Fibroblast of lung (primary cell): ENCODE measurements at regions not wholly inside any gene's neighbourhood (a gene's known extent, or its start where the extent isn't known, plus 50 kb on each side); places are given as distances from the start of the nearest gene placed in this dataset.

Source experiments
- DNase-seq, 2 donors: peaks; one replicate each; pipeline versions ENCODE4 v3.0.0 to v3.0.0-alpha.2; 2010; ENCODE audit warnings: low read depth in 2 of 2
- H2AFZ ChIP-seq: 2 replicates; pipeline ENCODE4 v1.5.1; 2012; ENCODE audit warnings: low read length, control low read depth, inconsistent platforms
- H3K27ac ChIP-seq: 2 replicates; pipeline ENCODE4 v1.5.1; 2011; ENCODE audit warnings: low read length, control low read depth; ENCODE audit not compliant: insufficient read depth
- H3K27me3 ChIP-seq: 2 replicates; pipeline ENCODE4 v1.5.1; 2011; ENCODE audit warnings: mild to moderate bottlenecking, low read length; ENCODE audit not compliant: control insufficient read depth, insufficient read depth
- H3K36me3 ChIP-seq: 2 replicates; pipeline ENCODE4 v1.5.1; 2011; ENCODE audit warnings: low read length; ENCODE audit not compliant: control insufficient read depth, insufficient read depth
- H3K4me1 ChIP-seq: 2 replicates; pipeline ENCODE4 v1.5.1; 2011; ENCODE audit warnings: low read length; ENCODE audit not compliant: control insufficient read depth, insufficient read depth; ENCODE audit errors: extremely low read depth
- H3K4me2 ChIP-seq: 2 replicates; pipeline ENCODE4 v1.5.1; 2011; ENCODE audit warnings: low read length, control low read depth; ENCODE audit not compliant: insufficient read depth; ENCODE audit errors: extremely low read depth
- H3K4me3 ChIP-seq, 4 experiments: fragments of 200-600 bp in 1 of 4; sonication (generic) in 1 of 4; replicated peaks in 1 of 4; 2 replicates each; pipeline ENCODE4 v1.5.1; 2011 to 2016; ENCODE audit warnings: low read length in 4 of 4, low read depth in 3 of 4, mild to moderate bottlenecking in 3 of 4, control low read depth in 2 of 4, inconsistent platforms in 1 of 4, mixed read lengths in 1 of 4; ENCODE audit not compliant: insufficient read depth in 1 of 4; ENCODE audit errors: control extremely low read depth in 1 of 4
- H3K79me2 ChIP-seq: 2 replicates; pipeline ENCODE4 v1.5.1; 2012; ENCODE audit warnings: mild to moderate bottlenecking, low read length, inconsistent platforms; ENCODE audit not compliant: control insufficient read depth, insufficient read depth
- H3K9ac ChIP-seq: 2 replicates; pipeline ENCODE4 v1.5.1; 2011; ENCODE audit warnings: mild to moderate bottlenecking, low read length, control low read depth; ENCODE audit not compliant: insufficient read depth
- H3K9me3 ChIP-seq: 2 replicates; pipeline ENCODE4 v1.5.1; 2012; ENCODE audit warnings: low read depth, low read length; ENCODE audit not compliant: control insufficient read depth, insufficient read depth
- H4K20me1 ChIP-seq: 2 replicates; pipeline ENCODE4 v1.5.1; 2011; ENCODE audit warnings: low read length; ENCODE audit not compliant: control insufficient read depth, insufficient read depth; ENCODE audit errors: extremely low read depth
- EZH2 ChIP-seq: IDR thresholded peaks from 2 replicates; pipeline ENCODE4 v1.5.1; 2012; ENCODE audit warnings: low read length, control low read depth, mild to moderate bottlenecking; ENCODE audit errors: missing control alignments
- TF ChIP-seq, protein P1 (sequence below), 2 donors: IDR thresholded peaks in 1 of 2; conservative IDR thresholded peaks in 1 of 2; 1 replicate in 1 of 2; 2 replicates in 1 of 2; pipeline ENCODE4 v1.5.1; 2011 to 2012; ENCODE audit warnings: low read length in 2 of 2, control low read depth in 1 of 2, inconsistent platforms in 1 of 2, low read depth in 1 of 2, mild to moderate bottlenecking in 1 of 2

DNA sequence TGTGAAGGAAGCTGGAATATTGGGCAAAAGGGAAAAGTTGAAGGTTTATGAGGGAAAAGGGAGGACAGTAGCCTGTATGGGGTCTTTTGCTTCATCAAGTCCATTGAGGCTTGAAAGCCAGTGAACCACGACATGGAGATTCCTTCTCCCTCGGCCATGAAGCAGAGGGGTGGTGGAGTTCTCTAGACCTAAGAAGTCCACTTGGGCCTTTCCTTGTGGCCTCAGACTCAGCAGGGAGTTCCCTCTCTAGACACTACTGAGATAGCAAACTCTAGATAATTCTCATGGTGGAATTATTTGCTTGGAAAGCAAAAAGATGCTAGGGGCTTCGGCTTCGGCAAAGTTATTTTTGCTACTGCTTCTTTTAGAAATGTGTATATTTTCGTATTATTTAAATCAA, 78.5 kb downstream of the FOXD1 start:
- H3K9me3 ChIP-seq = no peaks in the 10 kb centered on the region
- no peak for TF ChIP-seq EZH2
- TF ChIP-seq, protein P1, sequence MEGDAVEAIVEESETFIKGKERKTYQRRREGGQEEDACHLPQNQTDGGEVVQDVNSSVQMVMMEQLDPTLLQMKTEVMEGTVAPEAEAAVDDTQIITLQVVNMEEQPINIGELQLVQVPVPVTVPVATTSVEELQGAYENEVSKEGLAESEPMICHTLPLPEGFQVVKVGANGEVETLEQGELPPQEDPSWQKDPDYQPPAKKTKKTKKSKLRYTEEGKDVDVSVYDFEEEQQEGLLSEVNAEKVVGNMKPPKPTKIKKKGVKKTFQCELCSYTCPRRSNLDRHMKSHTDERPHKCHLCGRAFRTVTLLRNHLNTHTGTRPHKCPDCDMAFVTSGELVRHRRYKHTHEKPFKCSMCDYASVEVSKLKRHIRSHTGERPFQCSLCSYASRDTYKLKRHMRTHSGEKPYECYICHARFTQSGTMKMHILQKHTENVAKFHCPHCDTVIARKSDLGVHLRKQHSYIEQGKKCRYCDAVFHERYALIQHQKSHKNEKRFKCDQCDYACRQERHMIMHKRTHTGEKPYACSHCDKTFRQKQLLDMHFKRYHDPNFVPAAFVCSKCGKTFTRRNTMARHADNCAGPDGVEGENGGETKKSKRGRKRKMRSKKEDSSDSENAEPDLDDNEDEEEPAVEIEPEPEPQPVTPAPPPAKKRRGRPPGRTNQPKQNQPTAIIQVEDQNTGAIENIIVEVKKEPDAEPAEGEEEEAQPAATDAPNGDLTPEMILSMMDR (conservative IDR thresholded peaks at IDR 0.05 in 1 of 2, IDR thresholded peaks at IDR 0.05 in 1 of 2; ENCODE audit: low read depth in 1 of 2, low read length in 2 of 2) = no peak
- H3K36me3 ChIP-seq = no peaks in the 10 kb centered on the region
- peak overlapping the region; percentile 91 for H3K27ac ChIP-seq
- H3K4me3 ChIP-seq = no peak overlapping the region
- peaks cover 31% of the 10 kb centered on the region for H3K4me1 ChIP-seq
- no peaks in the 10 kb centered on the region for H3K27me3 ChIP-seq
- no peak for DNase-seq
- peak overlapping the region; percentile 82 for H3K4me2 ChIP-seq
- no peaks in the 10 kb centered on the region for H4K20me1 ChIP-seq
- H3K9ac ChIP-seq = no peak overlapping the region
- H2AFZ ChIP-seq = no peak overlapping the region
- H3K79me2 ChIP-seq = no peaks in the 10 kb centered on the region

DNA sequence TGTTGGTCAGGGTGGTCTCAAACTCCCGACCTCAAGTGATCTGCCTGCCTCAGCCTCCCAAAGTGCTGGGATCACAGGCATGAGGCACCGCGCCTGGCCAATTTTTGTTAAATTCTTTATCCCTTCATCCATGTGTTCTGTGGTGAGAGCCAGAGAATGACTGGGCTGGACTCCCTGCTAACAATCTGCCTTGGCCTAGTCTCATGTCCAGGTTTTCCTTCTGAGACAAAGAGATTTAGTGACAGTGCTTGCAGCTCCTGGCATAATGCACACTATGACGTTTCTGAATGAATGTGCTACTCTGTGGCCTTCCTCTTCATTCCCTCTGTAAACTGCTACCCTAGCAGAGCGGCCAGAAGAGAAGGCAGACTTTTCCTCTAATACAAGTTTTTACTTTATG, 79.3 kb downstream of the FOXD1 start:
- no peak overlapping the region for H3K4me3 ChIP-seq
- peak in 1 of 2 donors; percentile 80 for DNase-seq
- no peak overlapping the region for H3K27ac ChIP-seq
- H3K36me3 ChIP-seq = no peaks in the 10 kb centered on the region
- no peak overlapping the region for H3K4me2 ChIP-seq
- TF ChIP-seq, protein P1 (conservative IDR thresholded peaks at IDR 0.05 in 1 of 2, IDR thresholded peaks at IDR 0.05 in 1 of 2; ENCODE audit: low read depth in 1 of 2, low read length in 2 of 2) = no peak
- TF ChIP-seq EZH2 = no peak
- H3K79me2 ChIP-seq = no peaks in the 10 kb centered on the region
- H3K27me3 ChIP-seq = no peaks in the 10 kb centered on the region
- no peaks in the 10 kb centered on the region for H3K9me3 ChIP-seq
- H2AFZ ChIP-seq = no peak overlapping the region
- H4K20me1 ChIP-seq = no peaks in the 10 kb centered on the region
- H3K4me1 ChIP-seq = peaks cover 34% of the 10 kb centered on the region
- H3K9ac ChIP-seq = no peak overlapping the region

DNA sequence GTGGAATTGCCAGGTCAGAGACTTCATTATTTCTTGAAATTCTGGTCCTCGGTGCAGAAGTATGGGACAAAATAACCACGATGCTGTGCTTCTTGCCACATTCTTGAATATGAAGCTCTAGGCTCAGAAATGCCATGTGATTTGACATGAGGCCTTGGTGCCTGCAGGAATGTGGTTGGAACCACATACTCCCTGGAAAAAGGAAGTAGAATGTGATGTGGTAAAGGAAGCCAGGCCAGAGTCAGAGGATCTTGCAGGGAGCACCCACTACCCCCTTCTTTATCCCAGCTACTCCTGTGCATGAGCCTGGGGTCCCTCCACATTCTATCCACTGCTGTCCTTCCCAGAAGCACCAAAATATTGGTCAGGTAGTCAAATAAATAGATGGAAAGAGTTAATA, 80.9 kb downstream of the FOXD1 start:
- Histone ChIP-seq H3K4me3 (no peak overlapping the region), H3K4me2 (no peak overlapping the region), H3K4me1 (peaks cover 31% of the 10 kb centered on the region), H2AFZ (no peak overlapping the region), H3K27me3 (no peaks in the 10 kb centered on the region), H3K79me2 (no peaks in the 10 kb centered on the region), H3K27ac (no peak overlapping the region), H4K20me1 (no peaks in the 10 kb centered on the region), H3K36me3 (no peaks in the 10 kb centered on the region), H3K9me3 (no peaks in the 10 kb centered on the region), H3K9ac (no peak overlapping the region)
- no peak for TF ChIP-seq EZH2
- TF ChIP-seq, protein P1 (conservative IDR thresholded peaks at IDR 0.05 in 1 of 2, IDR thresholded peaks at IDR 0.05 in 1 of 2; ENCODE audit: low read depth in 1 of 2, low read length in 2 of 2) = no peak
- DNase-seq = peak in 1 of 2 donors; percentile 68
